SH-SY5Y (cell line): ENCODE measurements at regions not wholly inside any gene's neighbourhood (a gene's known extent, or its start where the extent isn't known, plus 50 kb on each side); places are given as distances from the start of the nearest gene placed in this dataset.

Source experiments
- GATA2 ChIP-seq: IDR thresholded peaks from 2 replicates; pipeline ENCODE4 v1.6.1; 2011; ENCODE audit warnings: mild to moderate bottlenecking, low read depth, low read length
- GATA3 ChIP-seq: IDR thresholded peaks from 2 replicates; pipeline ENCODE4 v1.6.1; 2011; ENCODE audit warnings: low read depth, mild to moderate bottlenecking, low read length, moderate library complexity

GRCh38 chr2:222042666-222043065, 256.1 kb downstream of the PAX3 start:
- TF ChIP-seq GATA2: no peak
- no peak for TF ChIP-seq GATA3

GRCh38 chr2:222040333-222040732, 258.5 kb downstream of the PAX3 start:
- TF ChIP-seq GATA3 (no peak), GATA2 (no peak)

- TF ChIP-seq GATA2: no peak
- TF ChIP-seq GATA3: no peak
Observed at GRCh38 chr2:222039821-222040220, 259.0 kb downstream of the PAX3 start.

GRCh38 chr2:222038067-222038802, 260.6 kb downstream of the PAX3 start:
- TF ChIP-seq GATA3 (no peak), GATA2 (no peak)

- TF ChIP-seq GATA2 (no peak), GATA3 (no peak)
Observed at GRCh38 chr2:222037211-222037610, 261.6 kb downstream of the PAX3 start.

- TF ChIP-seq GATA3: no peak
- no peak for TF ChIP-seq GATA2
Observed at GRCh38 chr2:222034058-222034457, 264.7 kb downstream of the PAX3 start.

- TF ChIP-seq GATA2: no peak
- TF ChIP-seq GATA3: no peak
Observed at GRCh38 chr2:222033541-222033940, 265.3 kb downstream of the PAX3 start.

GRCh38 chr2:222025881-222026271, 272.9 kb downstream of the PAX3 start:
- no peak for TF ChIP-seq GATA3
- no peak for TF ChIP-seq GATA2

- TF ChIP-seq GATA3 (no peak), GATA2 (no peak)
Observed at GRCh38 chr2:222024932-222025880, 273.6 kb downstream of the PAX3 start.

- TF ChIP-seq GATA2 (no peak), GATA3 (no peak)
Observed at GRCh38 chr2:222017252-222017850, 281.4 kb downstream of the PAX3 start.

GRCh38 chr2:222013889-222014288, 284.9 kb downstream of the PAX3 start:
- TF ChIP-seq GATA2 (no peak), GATA3 (no peak)

- TF ChIP-seq GATA2: no peak
- TF ChIP-seq GATA3: no peak
Observed at GRCh38 chr2:222000326-222000725, 298.5 kb downstream of the PAX3 start.

GRCh38 chr2:221999717-222000116, 299.1 kb downstream of the PAX3 start:
- TF ChIP-seq GATA3 (no peak), GATA2 (no peak)

- no peak for TF ChIP-seq GATA3
- TF ChIP-seq GATA2: no peak
Observed at GRCh38 chr2:221999166-221999565, 299.6 kb downstream of the PAX3 start.
